GM19043 (cell line): ENCODE measurements at regions not wholly inside any gene's neighbourhood (a gene's known extent, or its start where the extent isn't known, plus 50 kb on each side); places are given as distances from the start of the nearest gene placed in this dataset.
"Not testable (repeated sequence)": the region's sequence is repeated elsewhere in the genome, so short reads cannot be mapped to it uniquely, and the experiment has no call there.

ENCODE experiments used
- ATAC-seq: cut with Tn5 transposase; IDR thresholded peaks from one replicate; pipeline ENCODE4 v1.9.1; 2021; ENCODE audit warnings: low read depth; ENCODE audit not compliant: unreplicated experiment

- not testable (repeated sequence) for ATAC-seq
These were observed 240.3 kb downstream of the CWH43 start for GRCh38 chr4:49226216-49226866.

- ATAC-seq = not testable (repeated sequence)
These were observed 241.9 kb downstream of the CWH43 start for GRCh38 chr4:49227941-49228340.

GRCh38 chr4:49229243-49229642 lies 243.2 kb downstream of the CWH43 start:
- ATAC-seq = not testable (repeated sequence)

- not testable (repeated sequence) for ATAC-seq
These were observed 243.6 kb downstream of the CWH43 start for GRCh38 chr4:49229713-49230112.

- ATAC-seq = not testable (repeated sequence)
These were observed 247.3 kb downstream of the CWH43 start for GRCh38 chr4:49233346-49233745.

GRCh38 chr4:49233749-49234148 lies 247.7 kb downstream of the CWH43 start:
- not testable (repeated sequence) for ATAC-seq

- ATAC-seq = not testable (repeated sequence)
These were observed 248.3 kb downstream of the CWH43 start for GRCh38 chr4:49234382-49234781.

GRCh38 chr4:49235413-49236160 lies 249.5 kb downstream of the CWH43 start:
- not testable (repeated sequence) for ATAC-seq

- ATAC-seq = not testable (repeated sequence)
These were observed 250.4 kb downstream of the CWH43 start for GRCh38 chr4:49236474-49236873.

GRCh38 chr4:49241295-49241694 lies 255.2 kb downstream of the CWH43 start:
- ATAC-seq = not testable (repeated sequence)

GRCh38 chr4:49262786-49263185 lies 276.7 kb downstream of the CWH43 start:
- not testable (repeated sequence) for ATAC-seq

- not testable (repeated sequence) for ATAC-seq
These were observed 284.4 kb downstream of the CWH43 start for GRCh38 chr4:49270435-49270834.

GRCh38 chr4:49270912-49271311 lies 284.8 kb downstream of the CWH43 start:
- ATAC-seq = not testable (repeated sequence)

- not testable (repeated sequence) for ATAC-seq
These were observed 299.8 kb downstream of the CWH43 start for GRCh38 chr4:49285905-49286304.

- not testable (repeated sequence) for ATAC-seq
These were observed 301.1 kb downstream of the CWH43 start for GRCh38 chr4:49286926-49287745.

GRCh38 chr4:49287893-49288292 lies 301.8 kb downstream of the CWH43 start:
- ATAC-seq = not testable (repeated sequence)

- ATAC-seq = not testable (repeated sequence)
These were observed 302.7 kb downstream of the CWH43 start for GRCh38 chr4:49288796-49289195.

GRCh38 chr4:49314815-49315214 lies 328.7 kb downstream of the CWH43 start:
- not testable (repeated sequence) for ATAC-seq

GRCh38 chr4:49320725-49321410 lies 334.8 kb downstream of the CWH43 start:
- ATAC-seq = not testable (repeated sequence)
